ENCODE measurements at regions not wholly inside any gene's neighbourhood (a gene's known extent, or its start where the extent isn't known, plus 50 kb on each side); places are given as distances from the start of the nearest gene placed in this dataset.
A peak's percentile ranks its signal among the peaks of the same experiment; 100 is the strongest.

DNA sequence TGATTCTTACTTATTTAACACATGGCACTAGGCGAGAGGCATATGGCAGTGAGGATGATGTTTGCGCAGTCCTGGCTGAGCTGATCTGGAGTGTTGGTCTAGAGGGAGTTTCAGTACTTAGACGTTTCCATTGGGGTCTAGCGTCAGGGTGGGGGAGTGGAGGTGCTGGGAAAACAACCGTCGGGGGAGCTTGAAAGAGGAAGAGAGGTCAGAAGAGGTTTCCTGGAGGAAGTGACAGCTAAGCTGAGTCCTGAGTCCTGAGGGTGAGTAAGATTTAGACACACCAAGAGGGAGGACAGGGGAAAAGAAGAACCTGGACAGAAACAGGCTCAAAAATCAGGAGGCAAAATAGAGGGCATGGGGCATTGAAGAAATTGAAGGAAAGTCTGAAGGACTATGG, 81.4 kb downstream of the ALOX5AP start:
- no peaks in the 10 kb centered on the region for H3K4me1 ChIP-seq
- H3K36me3 ChIP-seq, result no peaks in the 10 kb centered on the region
- no peak for DNase-seq
- no peak overlapping the region for H3K27ac ChIP-seq
- H3K9me3 ChIP-seq, result no peaks in the 10 kb centered on the region
- no peaks in the 10 kb centered on the region for H3K27me3 ChIP-seq
- no peak overlapping the region for H3K4me3 ChIP-seq
- intact Hi-C loops (cut with DNase I; ENCODE audit: low total_unique reads), result no loop called here
- TF ChIP-seq, protein P1, sequence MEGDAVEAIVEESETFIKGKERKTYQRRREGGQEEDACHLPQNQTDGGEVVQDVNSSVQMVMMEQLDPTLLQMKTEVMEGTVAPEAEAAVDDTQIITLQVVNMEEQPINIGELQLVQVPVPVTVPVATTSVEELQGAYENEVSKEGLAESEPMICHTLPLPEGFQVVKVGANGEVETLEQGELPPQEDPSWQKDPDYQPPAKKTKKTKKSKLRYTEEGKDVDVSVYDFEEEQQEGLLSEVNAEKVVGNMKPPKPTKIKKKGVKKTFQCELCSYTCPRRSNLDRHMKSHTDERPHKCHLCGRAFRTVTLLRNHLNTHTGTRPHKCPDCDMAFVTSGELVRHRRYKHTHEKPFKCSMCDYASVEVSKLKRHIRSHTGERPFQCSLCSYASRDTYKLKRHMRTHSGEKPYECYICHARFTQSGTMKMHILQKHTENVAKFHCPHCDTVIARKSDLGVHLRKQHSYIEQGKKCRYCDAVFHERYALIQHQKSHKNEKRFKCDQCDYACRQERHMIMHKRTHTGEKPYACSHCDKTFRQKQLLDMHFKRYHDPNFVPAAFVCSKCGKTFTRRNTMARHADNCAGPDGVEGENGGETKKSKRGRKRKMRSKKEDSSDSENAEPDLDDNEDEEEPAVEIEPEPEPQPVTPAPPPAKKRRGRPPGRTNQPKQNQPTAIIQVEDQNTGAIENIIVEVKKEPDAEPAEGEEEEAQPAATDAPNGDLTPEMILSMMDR (IDR thresholded peaks at IDR 0.05), result no peak
- no peak for TF ChIP-seq POLR2A (IDR thresholded peaks at IDR 0.05)

DNA sequence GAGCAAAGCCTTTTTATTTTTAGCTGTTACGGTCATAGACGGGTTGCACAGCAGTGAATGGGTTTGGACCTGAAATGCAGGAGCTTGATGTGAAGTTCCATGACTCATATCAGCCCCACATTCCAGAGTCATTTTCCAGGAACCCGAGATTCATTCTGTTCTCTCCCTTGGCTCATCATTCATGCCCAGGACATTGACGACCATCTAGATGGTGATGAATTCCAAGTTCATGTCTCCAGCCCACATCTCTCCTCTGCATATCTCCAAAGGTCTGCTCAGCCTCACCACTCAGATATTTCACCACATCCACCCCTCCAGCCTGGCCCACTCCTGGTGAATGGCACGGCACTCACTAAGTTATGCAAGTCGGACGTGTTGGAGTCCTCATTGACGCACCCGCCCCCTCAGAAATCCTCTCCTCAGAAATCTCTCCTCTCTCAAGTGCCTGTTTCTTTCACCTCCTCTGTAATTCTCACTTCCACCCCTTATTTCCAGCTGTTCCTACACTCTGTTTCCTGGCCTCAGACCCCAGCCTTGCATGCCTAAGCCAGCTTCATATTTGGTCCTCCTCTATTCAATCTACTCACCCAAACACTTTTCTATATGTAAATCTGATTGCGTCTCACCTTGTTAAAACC, 83.1 kb downstream of the ALOX5AP start:
- intact Hi-C loops (cut with DNase I; ENCODE audit: low total_unique reads), result no loop called here
- TF ChIP-seq, protein P1 (IDR thresholded peaks at IDR 0.05), result no peak
- no peak for TF ChIP-seq POLR2A (IDR thresholded peaks at IDR 0.05)
- no peaks in the 10 kb centered on the region for H3K27me3 ChIP-seq
- H3K4me1 ChIP-seq, result no peaks in the 10 kb centered on the region
- H3K36me3 ChIP-seq, result no peaks in the 10 kb centered on the region
- no peaks in the 10 kb centered on the region for H3K9me3 ChIP-seq
- no peak overlapping the region for H3K4me3 ChIP-seq
- H3K27ac ChIP-seq, result peak overlapping the region; percentile 61 to 75
- peak; percentile 76 to 78 for DNase-seq

DNA sequence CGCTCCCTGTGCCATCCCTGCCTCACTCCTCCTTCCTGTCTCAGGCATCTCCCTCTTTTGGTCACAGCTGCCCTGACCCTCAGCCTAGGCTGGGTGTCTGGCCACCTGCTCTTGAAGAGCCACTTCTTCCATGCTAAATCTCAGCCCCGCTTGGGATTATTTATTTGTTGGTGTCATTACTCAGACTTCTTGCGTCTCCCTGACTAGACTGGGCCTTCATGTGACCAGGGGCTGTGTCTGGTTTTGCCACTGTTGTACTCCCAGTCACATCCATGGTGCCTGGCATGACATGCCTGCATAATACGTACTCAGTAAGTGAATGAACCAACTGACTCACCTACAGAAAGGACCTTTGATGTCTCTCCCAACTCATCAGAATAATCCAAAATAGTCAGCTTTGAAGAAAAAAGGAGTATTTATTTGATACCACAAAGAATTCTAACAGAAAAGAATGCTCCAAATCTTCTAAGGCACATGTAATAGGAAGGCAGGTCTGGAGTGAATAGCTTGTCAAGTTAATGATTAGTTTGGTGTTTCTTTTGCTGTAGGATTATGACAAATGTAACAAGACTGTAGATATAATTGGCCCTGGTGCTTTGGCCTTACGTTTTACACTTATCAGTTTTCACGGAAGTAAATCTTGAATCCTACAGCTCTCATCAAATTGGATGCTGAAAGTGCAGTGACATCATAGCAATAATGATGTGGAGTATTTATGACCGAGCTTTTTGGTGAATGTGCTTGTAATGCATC, 84.0 kb downstream of the ALOX5AP start:
- Histone ChIP-seq H3K27ac (peak overlapping the region in 1 of 2 donors; percentile 75), H3K36me3 (no peaks in the 10 kb centered on the region), H3K4me3 (no peak overlapping the region), H3K4me1 (no peaks in the 10 kb centered on the region), H3K27me3 (no peaks in the 10 kb centered on the region), H3K9me3 (no peaks in the 10 kb centered on the region)
- TF ChIP-seq POLR2A (IDR thresholded peaks at IDR 0.05), result no peak
- TF ChIP-seq, protein P1 (IDR thresholded peaks at IDR 0.05), result no peak
- intact Hi-C loops (cut with DNase I; ENCODE audit: low total_unique reads), result no loop called here
- DNase-seq, result no peak

DNA sequence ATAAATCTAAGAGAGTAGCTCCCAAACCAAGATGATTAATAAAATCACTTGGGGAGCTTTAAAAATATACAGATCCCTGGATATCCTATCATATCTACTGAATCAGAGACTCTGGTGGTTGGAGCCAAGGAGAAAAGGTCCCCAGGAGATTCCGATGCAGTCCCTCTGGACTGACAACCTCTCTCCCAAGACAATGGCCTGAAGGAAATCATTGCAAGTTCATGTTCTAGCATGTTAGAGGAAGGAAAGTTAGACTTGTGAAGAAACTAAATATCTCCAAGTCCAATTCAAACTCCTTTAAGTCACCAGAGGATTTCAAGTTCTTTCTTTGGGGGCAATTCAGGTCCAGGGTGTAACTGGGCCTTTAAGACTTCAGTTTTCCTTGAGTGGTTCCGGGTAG, 84.7 kb upstream of the MEDAG start:
- no peak for DNase-seq
- no peaks in the 10 kb centered on the region for H3K36me3 ChIP-seq
- no peaks in the 10 kb centered on the region for H3K9me3 ChIP-seq
- intact Hi-C loops (cut with DNase I; ENCODE audit: low total_unique reads), result no loop called here
- H3K4me3 ChIP-seq, result no peak overlapping the region
- H3K27me3 ChIP-seq, result no peaks in the 10 kb centered on the region
- no peaks in the 10 kb centered on the region for H3K4me1 ChIP-seq
- TF ChIP-seq, protein P1 (IDR thresholded peaks at IDR 0.05), result no peak
- TF ChIP-seq POLR2A (IDR thresholded peaks at IDR 0.05), result no peak
- H3K27ac ChIP-seq, result no peak overlapping the region

DNA sequence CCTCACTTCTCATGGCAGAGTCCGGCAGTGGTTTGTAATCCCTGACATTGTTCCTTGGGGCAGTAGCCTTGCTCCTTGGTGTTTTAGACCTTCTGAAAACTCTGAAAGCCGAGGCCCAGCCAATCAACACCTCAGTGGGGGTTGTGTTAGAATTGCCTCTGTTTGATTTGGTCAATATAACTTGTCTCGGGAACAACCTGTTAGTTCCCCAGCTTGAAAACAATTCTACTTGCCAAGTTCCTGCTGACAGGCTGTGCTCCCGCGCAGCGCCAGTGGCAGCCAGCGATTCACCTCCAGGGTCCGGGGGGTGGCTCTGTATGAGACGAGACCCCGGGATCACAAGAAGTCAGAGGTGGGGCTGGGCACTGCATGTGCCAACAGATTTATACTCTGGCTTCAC, 81.4 kb upstream of the MEDAG start:
- H3K36me3 ChIP-seq, result no peaks in the 10 kb centered on the region
- intact Hi-C loops (cut with DNase I; ENCODE audit: low total_unique reads), result no loop called here
- TF ChIP-seq POLR2A (IDR thresholded peaks at IDR 0.05), result no peak
- TF ChIP-seq, protein P1 (IDR thresholded peaks at IDR 0.05), result no peak
- no peak overlapping the region for H3K4me3 ChIP-seq
- H3K27ac ChIP-seq, result no peak overlapping the region
- no peaks in the 10 kb centered on the region for H3K4me1 ChIP-seq
- DNase-seq, result no peak
- no peaks in the 10 kb centered on the region for H3K9me3 ChIP-seq
- no peaks in the 10 kb centered on the region for H3K27me3 ChIP-seq

Measured in uterus (tissue), 3 donors.